Stimulated activated CD8-positive, alpha-beta memory T cell treated with anti-CD3 and anti-CD28 coated beads, Interleukin-2, amount 100 ng/mL, for 1 hour (primary cell): ENCODE measurements at regions not wholly inside any gene's neighbourhood (a gene's known extent, or its start where the extent isn't known, plus 50 kb on each side); places are given as distances from the start of the nearest gene placed in this dataset.
"Not testable (repeated sequence)": the region's sequence is repeated elsewhere in the genome, so short reads cannot be mapped to it uniquely, and the experiment has no call there.

Source experiments
- DNase-seq, 2 donors: peaks; one replicate each; pipeline ENCODE4 v3.0.0-alpha.2; 2020; ENCODE audit warnings: low read depth in 2 of 2

DNA sequence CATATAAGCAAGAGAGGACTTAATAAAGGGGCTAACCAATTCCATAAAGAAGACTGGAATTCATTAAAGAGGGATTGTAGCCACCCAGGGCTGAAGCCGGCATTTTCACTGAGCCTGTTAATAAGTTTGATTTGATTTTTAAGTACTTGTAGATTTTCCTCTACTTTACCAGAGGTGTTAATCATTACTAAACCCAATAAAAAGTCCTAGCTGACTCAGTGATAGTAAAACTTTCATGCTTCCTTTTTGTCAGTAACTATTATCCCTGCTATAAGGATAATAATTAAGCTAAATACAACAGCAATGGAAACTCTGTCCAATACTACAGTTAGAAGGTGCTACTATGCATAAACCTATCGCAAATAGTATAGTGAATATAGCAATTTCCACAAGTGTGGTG lies 260.2 kb downstream of the CEMIP2 start:
- DNase-seq = not testable (repeated sequence)

DNA sequence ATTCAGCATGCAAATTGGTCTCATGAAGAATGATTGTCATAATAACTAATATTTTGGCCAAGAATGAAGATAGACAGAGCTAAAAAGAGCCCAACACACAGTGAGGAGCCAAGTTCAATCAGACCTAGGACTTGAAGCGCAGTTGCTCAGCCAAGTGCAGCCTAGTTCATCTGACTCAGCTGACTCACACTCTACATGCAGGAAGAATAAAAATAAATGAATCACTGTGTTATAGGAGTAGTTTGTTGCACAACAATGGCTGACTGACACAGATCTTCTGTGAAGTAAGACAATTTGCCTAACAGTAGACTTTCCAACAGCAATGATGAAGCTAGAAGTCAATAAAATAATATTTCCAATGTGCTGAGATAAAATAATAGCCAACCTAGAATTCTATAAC lies 261.5 kb downstream of the CEMIP2 start:
- no peak for DNase-seq

DNA sequence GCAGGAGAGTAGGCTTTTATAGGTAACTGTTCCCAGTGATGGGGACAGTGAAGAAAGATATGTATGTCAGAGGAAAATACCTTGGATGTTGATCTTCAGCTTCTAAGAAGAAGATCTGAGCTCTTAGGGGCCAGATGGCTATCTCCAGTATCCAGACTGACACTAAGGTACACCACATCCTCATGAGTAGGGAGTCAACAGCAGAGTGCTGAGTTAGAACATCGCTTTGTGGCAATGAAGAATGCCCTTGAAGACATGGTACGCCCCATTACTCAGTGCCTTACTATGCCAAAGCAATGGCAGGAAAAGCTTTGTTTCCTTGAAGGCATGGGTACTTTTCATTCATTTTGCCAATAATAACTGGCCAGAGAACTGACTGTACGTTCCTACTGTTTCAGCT lies 263.7 kb downstream of the CEMIP2 start:
- DNase-seq = no peak

GRCh38 chr9:71498691-71499090 lies 269.6 kb downstream of the CEMIP2 start:
- no peak for DNase-seq

DNA sequence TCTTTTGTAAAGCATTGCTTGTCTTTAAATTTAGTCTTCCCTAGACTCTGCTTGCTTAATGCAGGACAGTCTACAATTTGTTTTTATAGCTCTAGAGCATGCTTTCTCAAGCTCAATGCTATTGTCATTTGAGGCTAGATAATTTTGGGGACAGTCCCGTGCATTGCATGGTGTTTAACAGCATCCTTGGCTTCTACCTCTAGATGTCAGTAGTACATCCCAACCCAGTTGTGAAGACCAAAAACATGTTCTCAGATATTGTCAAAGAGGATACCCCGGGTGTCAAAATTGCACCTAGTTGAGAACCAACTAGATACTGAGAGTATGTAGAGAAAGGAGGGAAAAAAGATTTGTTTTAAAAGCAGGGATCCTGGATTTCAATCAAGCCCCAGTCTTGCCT lies 277.5 kb downstream of the CEMIP2 start:
- no peak for DNase-seq

DNA sequence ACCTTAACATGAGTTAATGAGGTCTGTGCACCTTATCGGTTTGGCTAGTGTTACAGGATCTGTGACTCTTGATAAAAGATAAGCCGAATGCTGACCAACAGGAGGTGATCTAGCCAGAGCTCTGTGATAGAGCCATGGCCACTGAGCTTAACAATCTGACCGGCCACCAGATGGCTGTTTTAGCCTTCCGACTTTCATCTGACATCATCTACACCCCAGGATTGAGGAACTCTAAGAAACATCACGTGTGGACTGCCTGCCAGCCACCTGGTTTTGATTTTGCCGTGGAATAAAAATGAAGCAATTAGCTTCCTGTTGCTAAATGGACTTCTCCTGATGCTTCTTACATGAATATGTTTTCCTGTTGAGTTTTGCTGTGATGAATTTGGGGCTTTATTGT lies 281.3 kb downstream of the CEMIP2 start:
- DNase-seq = no peak

DNA sequence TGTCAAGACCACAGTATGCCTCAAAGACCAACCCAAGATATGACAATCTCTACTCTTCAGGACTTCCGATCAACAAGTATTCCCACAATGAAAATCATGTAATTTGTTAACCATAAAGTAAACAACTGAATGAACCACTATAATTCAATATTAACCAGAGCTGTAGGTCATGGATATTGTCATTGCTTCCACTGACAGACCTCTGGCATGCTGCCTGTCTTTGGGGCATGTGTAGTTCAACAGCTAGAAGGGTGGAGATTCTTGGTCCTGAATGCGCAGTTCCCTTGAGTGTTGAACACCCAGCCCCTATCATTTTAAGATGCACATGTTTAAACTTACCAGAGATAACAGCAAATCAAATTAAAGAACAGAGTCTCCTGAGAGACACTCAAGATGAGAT lies 283.0 kb downstream of the CEMIP2 start:
- DNase-seq = no peak

GRCh38 chr9:71483436-71483835 lies 284.9 kb downstream of the CEMIP2 start:
- no peak for DNase-seq

DNA sequence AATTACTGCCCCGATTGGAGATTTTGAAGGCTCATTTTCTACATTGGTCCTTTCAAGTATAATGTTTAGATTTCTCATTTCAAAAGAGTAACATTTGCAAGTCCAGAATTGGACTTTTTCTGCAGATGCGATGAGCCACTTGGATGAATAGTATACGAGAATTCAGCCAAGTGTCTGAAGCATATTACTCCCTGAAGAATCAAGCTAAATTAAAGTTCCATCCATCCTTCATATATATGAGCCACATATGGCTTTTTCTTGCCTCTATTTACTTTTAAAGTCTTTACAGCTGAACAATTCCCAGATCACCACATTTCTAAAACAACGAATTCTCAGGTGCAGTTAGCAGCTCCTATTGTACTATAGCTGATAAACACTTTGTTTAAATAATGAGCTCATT lies 288.7 kb downstream of the CEMIP2 start:
- DNase-seq = no peak

DNA sequence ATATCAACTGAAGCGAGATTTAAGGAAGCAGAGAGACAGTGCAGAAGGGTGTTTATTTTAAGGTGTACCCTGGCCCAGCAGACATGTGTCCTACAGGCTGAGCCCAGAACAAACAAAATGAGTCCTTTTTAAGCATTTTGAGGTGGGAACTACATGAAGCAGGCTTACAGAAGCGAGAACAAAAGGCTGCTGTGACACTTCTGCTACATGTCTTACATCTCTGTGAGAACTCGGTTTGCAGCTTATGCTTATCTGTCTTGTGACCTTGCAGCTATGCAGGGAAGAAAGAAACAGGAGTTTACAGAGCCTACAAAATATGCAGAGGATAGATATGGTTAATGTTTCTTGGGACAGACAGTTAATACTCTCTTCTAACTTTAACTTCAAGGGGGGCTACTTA lies 295.9 kb downstream of the CEMIP2 start:
- DNase-seq = no peak

- DNase-seq = no peak
Observed at GRCh38 chr9:71465392-71465791, 302.9 kb downstream of the CEMIP2 start.

DNA sequence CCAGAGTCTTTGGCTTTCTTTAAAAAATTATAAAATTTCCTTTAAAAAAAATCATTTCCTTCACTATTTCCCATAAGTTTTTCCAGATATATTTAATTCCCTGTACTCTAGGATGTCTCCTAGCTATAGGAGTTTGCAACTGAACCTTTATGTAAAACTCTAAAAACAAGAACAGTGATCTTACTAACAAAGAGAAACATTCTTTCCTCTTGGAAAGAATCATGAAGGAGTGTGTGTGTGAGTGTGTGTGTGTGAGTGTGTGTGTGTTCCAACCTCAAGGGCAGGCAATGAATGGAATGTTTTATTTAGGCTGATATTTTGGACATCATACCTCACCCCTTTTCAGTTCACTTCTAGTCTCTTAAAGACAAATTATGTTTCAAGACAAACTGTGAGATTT lies 309.2 kb downstream of the CEMIP2 start:
- DNase-seq = no peak

DNA sequence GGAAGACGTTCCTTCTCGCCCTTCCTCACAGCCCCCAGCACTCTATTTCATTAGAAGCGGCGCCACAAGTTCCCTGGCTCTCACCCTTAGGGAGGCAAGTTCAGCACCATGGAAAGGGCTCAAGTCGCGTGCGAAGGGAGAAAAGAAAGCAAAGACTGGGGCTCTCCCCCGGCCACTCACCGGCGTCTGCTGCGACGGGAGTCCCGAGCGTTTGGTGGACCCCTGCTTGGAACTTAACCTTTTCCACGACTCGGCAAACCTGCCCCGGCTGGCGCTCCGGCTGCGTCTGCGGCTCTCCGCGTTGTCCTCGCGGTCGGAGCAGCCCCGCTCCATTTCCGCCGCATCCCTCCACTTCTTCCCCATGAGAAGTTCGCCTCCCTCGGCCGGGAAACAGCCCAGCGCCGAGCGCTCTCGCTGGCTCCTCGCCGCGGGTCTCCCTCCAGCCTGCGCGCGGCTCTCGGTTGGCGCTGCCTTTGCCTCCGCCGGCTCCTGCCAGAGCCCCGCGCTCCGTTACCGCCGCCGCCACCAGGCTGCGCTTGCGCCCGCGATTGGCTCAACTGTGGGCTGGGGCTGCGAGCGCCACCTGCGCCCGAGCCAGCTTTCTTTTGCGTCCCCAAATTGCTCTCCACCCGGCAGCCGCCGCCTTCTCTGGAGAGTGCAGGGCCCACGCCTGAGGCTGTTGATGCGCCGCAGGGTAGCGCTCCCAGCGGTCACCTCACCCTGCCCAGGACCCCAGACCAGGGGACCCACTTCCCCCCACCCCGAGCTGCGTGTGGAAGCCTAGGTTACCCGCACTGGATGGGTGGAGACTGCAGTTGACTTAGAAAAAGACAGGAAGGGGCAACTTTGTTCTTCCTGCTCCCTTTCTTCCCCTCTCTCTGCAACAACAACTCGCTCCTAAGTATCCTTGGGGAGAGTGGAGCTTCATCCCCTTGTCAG lies 321.6 kb downstream of the CEMIP2 start:
- DNase-seq = no peak

DNA sequence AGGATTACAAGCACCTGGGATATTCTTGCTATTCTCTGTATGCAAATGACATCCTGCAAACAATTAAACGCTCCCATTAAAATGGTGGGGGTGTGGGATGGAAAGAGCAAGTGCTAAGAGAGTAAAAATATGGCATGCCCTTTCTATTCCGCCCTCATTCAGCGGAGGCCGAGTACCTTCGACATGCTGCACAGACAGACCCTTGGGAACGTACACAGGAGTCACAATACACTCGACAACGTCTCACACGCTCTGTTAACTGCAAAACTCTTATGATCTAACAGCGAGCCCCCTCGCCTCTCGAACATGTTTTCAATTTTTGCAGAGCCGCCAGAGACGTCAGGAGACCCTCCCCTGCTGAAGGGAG lies 322.2 kb downstream of the CEMIP2 start:
- DNase-seq = no peak

- no peak for DNase-seq
Observed at GRCh38 chr9:71442937-71443336, 321.5 kb upstream of the TRPM3 start.

DNA sequence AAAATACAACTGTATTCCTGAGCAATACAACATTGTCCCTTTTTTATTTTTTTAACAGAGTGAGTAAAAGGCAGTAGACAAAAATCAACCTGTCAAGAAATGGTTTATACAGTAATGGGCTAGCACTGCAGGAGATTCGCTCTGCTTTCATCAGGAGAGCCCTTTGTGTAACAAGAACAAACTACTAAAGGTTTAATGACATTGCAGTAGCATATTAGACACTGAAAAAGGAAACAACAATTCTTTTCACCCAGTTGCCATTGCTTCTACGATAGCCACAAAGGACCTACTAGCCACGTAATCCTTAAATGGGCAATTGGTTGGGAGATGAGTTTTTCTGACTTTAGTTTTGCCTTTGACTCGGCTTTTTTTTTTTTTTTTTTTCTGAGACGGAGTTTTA lies 319.8 kb upstream of the TRPM3 start:
- no peak for DNase-seq

DNA sequence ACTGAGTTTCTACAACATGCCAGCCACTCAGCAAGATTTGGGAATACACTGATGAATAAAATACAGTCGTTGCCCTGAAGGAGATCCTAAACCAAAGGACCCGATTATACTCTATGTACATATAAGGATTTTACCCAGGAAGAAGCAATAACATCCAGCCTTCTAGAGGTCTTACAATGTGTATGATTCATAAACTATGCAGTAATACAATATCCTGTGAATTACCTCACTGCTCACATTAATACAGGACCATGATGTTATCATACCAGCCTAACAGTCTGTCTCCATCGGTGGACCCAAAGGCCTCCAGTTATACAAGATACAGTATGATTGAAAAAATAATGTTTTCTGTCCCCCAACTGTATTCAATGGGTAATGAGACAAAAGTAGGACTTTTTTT lies 310.5 kb upstream of the TRPM3 start:
- DNase-seq = no peak

GRCh38 chr9:71407341-71407740 lies 285.9 kb upstream of the TRPM3 start:
- DNase-seq = not testable (repeated sequence)

DNA sequence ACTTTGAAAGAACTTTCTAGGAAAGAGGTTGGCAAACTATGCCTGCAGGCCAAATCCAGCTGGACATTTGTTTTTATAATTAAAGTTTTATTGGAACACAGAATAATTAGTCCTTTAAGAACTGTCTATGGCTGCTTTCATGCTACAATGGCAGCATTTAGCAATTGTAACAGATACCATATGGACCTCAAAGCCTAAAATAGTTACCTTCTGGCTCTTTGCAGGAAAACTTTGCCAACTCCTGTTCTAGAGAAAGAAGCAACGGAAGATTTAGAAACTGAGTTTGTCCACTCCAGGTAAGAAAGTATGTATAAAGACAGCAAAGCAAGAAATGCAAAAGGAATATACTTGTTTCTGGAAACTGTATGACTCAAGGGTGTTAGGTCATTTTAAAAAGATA lies 281.7 kb upstream of the TRPM3 start:
- no peak for DNase-seq

DNA sequence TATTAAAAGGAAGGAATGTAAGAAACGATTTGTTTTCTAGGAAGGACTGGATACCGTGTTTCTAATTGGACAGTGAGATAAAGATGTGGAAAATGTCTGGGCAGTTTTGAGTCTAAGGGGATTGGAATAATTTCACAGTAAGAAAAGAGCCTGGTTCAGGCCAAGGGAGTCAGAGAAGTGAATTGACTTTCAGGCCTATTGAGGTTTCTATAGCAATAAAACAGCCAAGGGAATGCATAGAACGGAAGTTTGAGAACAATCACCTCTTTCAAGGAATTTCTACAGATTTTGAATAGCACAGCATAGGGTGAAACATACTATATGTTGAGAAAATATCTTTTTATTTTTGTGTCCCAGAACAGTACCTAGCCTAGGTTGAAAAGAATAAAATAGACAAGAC lies 271.6 kb upstream of the TRPM3 start:
- DNase-seq = no peak

- DNase-seq = no peak
Observed at GRCh38 chr9:71384343-71384742, 262.9 kb upstream of the TRPM3 start.

DNA sequence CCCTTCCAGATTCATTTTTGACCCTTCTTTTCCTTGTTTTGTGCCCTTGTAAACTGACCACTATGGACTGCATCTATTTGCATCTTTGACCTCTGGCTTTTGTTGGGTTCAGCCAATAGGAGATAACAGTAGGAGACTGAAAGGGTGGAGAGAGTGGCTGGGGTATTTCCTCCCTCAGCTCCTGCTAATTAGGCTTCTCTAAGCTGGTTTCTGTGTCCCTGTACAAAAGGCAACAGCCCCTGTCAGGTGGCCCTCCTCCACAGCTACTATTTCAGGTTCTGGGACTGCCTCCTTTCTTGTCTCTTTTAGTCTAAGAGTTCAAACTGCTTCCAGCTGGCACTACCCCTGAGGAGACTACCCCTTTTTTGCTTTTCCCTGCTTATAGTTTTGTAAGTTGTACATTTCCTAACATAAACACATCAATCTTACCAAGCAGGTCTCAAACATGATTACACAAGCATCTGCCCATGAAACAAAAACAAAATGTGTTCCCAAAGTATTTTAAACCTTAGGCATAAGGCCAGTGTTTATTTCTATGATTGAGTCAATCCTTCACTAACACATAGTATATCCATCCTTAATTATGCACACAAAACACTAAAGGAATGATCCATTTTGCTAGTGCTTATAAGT lies 262.0 kb upstream of the TRPM3 start:
- no peak for DNase-seq

DNA sequence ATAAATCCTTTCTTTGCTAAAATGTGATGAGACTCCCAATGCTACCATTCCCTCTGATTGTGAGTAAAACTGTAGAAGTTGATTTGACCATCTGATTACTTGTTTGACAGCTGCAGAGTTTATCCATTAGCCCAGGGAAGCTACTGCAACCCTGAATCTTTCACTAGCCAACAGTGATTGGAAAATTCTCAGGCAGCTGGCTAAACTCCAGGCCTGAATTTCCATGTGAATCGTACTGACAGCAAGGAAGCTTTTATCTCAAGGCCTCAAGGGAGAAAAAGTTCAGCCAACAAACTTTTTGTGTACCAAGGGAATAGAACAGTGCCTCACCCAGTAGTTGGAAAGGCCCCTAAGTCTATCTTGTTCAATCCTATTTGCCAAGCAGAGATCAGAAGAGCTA lies 246.7 kb upstream of the TRPM3 start:
- DNase-seq = no peak
